ENCODE measurements at regions not wholly inside any gene's neighbourhood (a gene's known extent, or its start where the extent isn't known, plus 50 kb on each side); places are given as distances from the start of the nearest gene placed in this dataset.

- ChIA-PET CTCF (ENCODE audit: unreplicated experiment) (no interaction called here), POLR2A (interaction anchor here (0.5 kb wide), 1 partner anchor 236 kb away, joined by 6 read pairs; no protein-coding TSS in a partner anchor)
- no peaks in the 10 kb centered on the region for H4K20me1 ChIP-seq (ENCODE audit: insufficient read depth, low read length)
- no peaks in the 10 kb centered on the region for H3K36me3 ChIP-seq (ENCODE audit: insufficient read depth, low read length)
- H3K4me2 ChIP-seq (ENCODE audit: low read length) = no peak overlapping the region
- no peaks in the 10 kb centered on the region for H3K9me3 ChIP-seq (ENCODE audit: low read length)
- H3K4me1 ChIP-seq (ENCODE audit: insufficient read depth, low read length, poor library complexity, severe bottlenecking) = no peaks in the 10 kb centered on the region
- TF ChIP-seq EZH2phosphoT487 (IDR thresholded peaks at IDR 0.05; ENCODE audit: borderline replicate concordance, low read depth, low read length) (no peak), CTCF (conservative IDR thresholded peaks at IDR 0.05; ENCODE audit: low read length) (no peak)
- H3K79me2 ChIP-seq (ENCODE audit: insufficient read depth, low read depth, low read length) = no peaks in the 10 kb centered on the region
- H3K4me3 ChIP-seq (ENCODE audit: low read depth, low read length, poor library complexity, severe bottlenecking) = no peak overlapping the region
- DNase-seq (ENCODE audit: low spot score) = no peak
- H2AFZ ChIP-seq (ENCODE audit: low read length) = no peak overlapping the region
- no peak overlapping the region for H3K27ac ChIP-seq (ENCODE audit: low read depth, low read length, poor library complexity, severe bottlenecking)
- no TSS peak for BruUV-seq (replicated peaks)
- H3K9me2 ChIP-seq (ENCODE audit: insufficient read depth, low read length) = no peaks in the 10 kb centered on the region
- intact Hi-C loops (cut with micrococcal nuclease; ENCODE audit: unreplicated experiment) = no loop called here
Observed at GRCh38 chr4:98775672-98776071, 117.3 kb upstream of the TSPAN5 start.

GRCh38 chr4:98773638-98774037, 115.2 kb upstream of the TSPAN5 start:
- intact Hi-C loops (cut with micrococcal nuclease; ENCODE audit: unreplicated experiment) = no loop called here
- no peak overlapping the region for H3K4me3 ChIP-seq (ENCODE audit: low read depth, low read length, poor library complexity, severe bottlenecking)
- no peaks in the 10 kb centered on the region for H3K9me3 ChIP-seq (ENCODE audit: low read length)
- H2AFZ ChIP-seq (ENCODE audit: low read length) = no peak overlapping the region
- H3K36me3 ChIP-seq (ENCODE audit: insufficient read depth, low read length) = no peaks in the 10 kb centered on the region
- ChIA-PET POLR2A (no interaction called here), CTCF (ENCODE audit: unreplicated experiment) (no interaction called here)
- BruUV-seq (replicated peaks) = no TSS peak
- no peaks in the 10 kb centered on the region for H3K4me1 ChIP-seq (ENCODE audit: insufficient read depth, low read length, poor library complexity, severe bottlenecking)
- no peak for DNase-seq (ENCODE audit: low spot score)
- H3K79me2 ChIP-seq (ENCODE audit: insufficient read depth, low read depth, low read length) = no peaks in the 10 kb centered on the region
- H3K4me2 ChIP-seq (ENCODE audit: low read length) = no peak overlapping the region
- H4K20me1 ChIP-seq (ENCODE audit: insufficient read depth, low read length) = no peaks in the 10 kb centered on the region
- TF ChIP-seq CTCF (conservative IDR thresholded peaks at IDR 0.05; ENCODE audit: low read length) (no peak), EZH2phosphoT487 (IDR thresholded peaks at IDR 0.05; ENCODE audit: borderline replicate concordance, low read depth, low read length) (no peak)
- H3K27ac ChIP-seq (ENCODE audit: low read depth, low read length, poor library complexity, severe bottlenecking) = no peak overlapping the region
- H3K9me2 ChIP-seq (ENCODE audit: insufficient read depth, low read length) = no peaks in the 10 kb centered on the region

GRCh38 chr4:98771959-98772632, 113.7 kb upstream of the TSPAN5 start:
- H2AFZ ChIP-seq (ENCODE audit: low read length) = no peak overlapping the region
- H3K4me3 ChIP-seq (ENCODE audit: low read depth, low read length, poor library complexity, severe bottlenecking) = no peak overlapping the region
- intact Hi-C loops (cut with micrococcal nuclease; ENCODE audit: unreplicated experiment) = no loop called here
- no peaks in the 10 kb centered on the region for H3K9me3 ChIP-seq (ENCODE audit: low read length)
- no TSS peak for BruUV-seq (replicated peaks)
- H3K79me2 ChIP-seq (ENCODE audit: insufficient read depth, low read depth, low read length) = no peaks in the 10 kb centered on the region
- TF ChIP-seq CTCF (conservative IDR thresholded peaks at IDR 0.05; ENCODE audit: low read length) = no peak
- TF ChIP-seq EZH2phosphoT487 (IDR thresholded peaks at IDR 0.05; ENCODE audit: borderline replicate concordance, low read depth, low read length) = no peak
- ChIA-PET CTCF (ENCODE audit: unreplicated experiment) (no interaction called here), POLR2A (interaction anchor here (0.6 kb wide), 1 partner anchor 104 kb away, joined by 6 read pairs; no protein-coding TSS in a partner anchor)
- no peak overlapping the region for H3K27ac ChIP-seq (ENCODE audit: low read depth, low read length, poor library complexity, severe bottlenecking)
- no peaks in the 10 kb centered on the region for H3K9me2 ChIP-seq (ENCODE audit: insufficient read depth, low read length)
- H3K36me3 ChIP-seq (ENCODE audit: insufficient read depth, low read length) = no peaks in the 10 kb centered on the region
- no peaks in the 10 kb centered on the region for H4K20me1 ChIP-seq (ENCODE audit: insufficient read depth, low read length)
- no peaks in the 10 kb centered on the region for H3K4me1 ChIP-seq (ENCODE audit: insufficient read depth, low read length, poor library complexity, severe bottlenecking)
- H3K4me2 ChIP-seq (ENCODE audit: low read length) = no peak overlapping the region
- no peak for DNase-seq (ENCODE audit: low spot score)
